Peyer's patch (tissue), 4 donors: ENCODE measurements at regions not wholly inside any gene's neighbourhood (a gene's known extent, or its start where the extent isn't known, plus 50 kb on each side); places are given as distances from the start of the nearest gene placed in this dataset.

Experiments
- POLR2A ChIP-seq, 2 donors: fragments of 450-650 bp; IDR thresholded peaks; one replicate each; pipeline ENCODE4 v1.5.1; 2017; ENCODE audit warnings: antibody characterized with exemption in 2 of 2, mild to moderate bottlenecking in 2 of 2, moderate library complexity in 2 of 2
- TF ChIP-seq, protein P1 (sequence below), 6 experiments: fragments of 450-650 bp in 4 of 6; fragments of 200-600 bp in 2 of 6; sonication (generic) in 1 of 6; IDR thresholded peaks; one replicate each; pipeline ENCODE4 v1.5.1; 2017 to 2019; ENCODE audit warnings: antibody characterized with exemption in 6 of 6, mild to moderate bottlenecking in 3 of 6, moderate library complexity in 1 of 6

DNA sequence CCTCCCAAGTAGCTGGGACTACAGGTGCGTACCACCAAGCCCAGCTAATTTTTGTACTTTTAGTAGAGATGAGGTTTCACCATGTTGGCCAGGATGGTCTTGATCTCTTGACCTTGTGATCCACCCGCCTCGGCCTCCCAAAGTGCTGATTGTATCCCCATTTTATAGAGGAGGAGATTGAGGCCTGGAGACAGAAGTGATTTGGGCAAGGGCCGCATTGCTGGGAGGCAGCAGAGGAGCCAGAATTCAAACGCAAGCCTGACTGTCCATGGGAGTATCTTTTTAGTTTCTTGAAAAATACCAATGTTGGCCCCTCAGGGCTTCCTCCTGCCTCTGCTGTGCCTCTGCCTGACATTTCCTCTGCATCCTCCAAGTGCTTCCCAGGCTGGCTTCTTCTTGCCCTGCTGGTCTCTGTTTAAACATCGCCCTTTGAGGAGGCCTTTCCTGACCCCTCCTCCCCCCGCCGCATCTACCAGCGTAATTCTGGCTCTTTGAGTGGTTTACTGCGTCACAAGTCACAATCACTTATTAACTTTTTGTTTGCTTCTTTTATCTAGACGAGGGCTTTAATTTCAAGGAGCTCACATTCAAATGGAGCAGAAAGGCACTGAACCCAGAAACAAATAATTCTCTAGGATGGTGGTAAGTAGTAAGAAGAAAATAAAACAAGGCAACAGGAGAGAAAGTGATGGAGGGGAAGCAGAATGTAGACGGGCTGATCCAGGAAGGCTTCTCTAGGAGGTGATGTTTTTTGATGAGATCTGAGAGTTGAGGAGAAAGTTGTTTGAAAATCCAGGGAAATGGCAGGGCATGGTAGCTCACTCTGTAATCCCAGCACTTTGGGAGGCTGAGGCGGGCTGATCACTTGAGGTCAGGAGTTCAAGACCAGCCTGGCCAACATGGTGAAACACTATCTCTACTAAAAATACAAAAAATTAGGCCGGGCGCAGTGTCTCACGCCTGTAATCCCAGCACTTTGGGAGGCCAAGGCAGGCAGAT is 91.0 kb upstream of the MED13L start:
- TF ChIP-seq, protein P1, sequence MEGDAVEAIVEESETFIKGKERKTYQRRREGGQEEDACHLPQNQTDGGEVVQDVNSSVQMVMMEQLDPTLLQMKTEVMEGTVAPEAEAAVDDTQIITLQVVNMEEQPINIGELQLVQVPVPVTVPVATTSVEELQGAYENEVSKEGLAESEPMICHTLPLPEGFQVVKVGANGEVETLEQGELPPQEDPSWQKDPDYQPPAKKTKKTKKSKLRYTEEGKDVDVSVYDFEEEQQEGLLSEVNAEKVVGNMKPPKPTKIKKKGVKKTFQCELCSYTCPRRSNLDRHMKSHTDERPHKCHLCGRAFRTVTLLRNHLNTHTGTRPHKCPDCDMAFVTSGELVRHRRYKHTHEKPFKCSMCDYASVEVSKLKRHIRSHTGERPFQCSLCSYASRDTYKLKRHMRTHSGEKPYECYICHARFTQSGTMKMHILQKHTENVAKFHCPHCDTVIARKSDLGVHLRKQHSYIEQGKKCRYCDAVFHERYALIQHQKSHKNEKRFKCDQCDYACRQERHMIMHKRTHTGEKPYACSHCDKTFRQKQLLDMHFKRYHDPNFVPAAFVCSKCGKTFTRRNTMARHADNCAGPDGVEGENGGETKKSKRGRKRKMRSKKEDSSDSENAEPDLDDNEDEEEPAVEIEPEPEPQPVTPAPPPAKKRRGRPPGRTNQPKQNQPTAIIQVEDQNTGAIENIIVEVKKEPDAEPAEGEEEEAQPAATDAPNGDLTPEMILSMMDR (IDR thresholded peaks at IDR 0.05): no peak
- TF ChIP-seq POLR2A (IDR thresholded peaks at IDR 0.05): no peak
